ENCODE measurements at regions not wholly inside any gene's neighbourhood (a gene's known extent, or its start where the extent isn't known, plus 50 kb on each side); places are given as distances from the start of the nearest gene placed in this dataset.

GRCh38 chr13:107743100-107743499, 472.2 kb downstream of the LIG4 start:
- TF ChIP-seq CTCF (IDR thresholded peaks at IDR 0.05; ENCODE audit: low read depth, low read length): no peak
- no peak for TF ChIP-seq POLR2A (IDR thresholded peaks at IDR 0.05; ENCODE audit: extremely low read depth, insufficient read length)
- no peak for TF ChIP-seq MYC (IDR thresholded peaks at IDR 0.05; ENCODE audit: low read depth, low read length)

Data from NB4 (cell line).